ENCODE measurements at regions not wholly inside any gene's neighbourhood (a gene's known extent, or its start where the extent isn't known, plus 50 kb on each side); places are given as distances from the start of the nearest gene placed in this dataset.
"Not testable (repeated sequence)": the region's sequence is repeated elsewhere in the genome, so short reads cannot be mapped to it uniquely, and the experiment has no call there.

DNA sequence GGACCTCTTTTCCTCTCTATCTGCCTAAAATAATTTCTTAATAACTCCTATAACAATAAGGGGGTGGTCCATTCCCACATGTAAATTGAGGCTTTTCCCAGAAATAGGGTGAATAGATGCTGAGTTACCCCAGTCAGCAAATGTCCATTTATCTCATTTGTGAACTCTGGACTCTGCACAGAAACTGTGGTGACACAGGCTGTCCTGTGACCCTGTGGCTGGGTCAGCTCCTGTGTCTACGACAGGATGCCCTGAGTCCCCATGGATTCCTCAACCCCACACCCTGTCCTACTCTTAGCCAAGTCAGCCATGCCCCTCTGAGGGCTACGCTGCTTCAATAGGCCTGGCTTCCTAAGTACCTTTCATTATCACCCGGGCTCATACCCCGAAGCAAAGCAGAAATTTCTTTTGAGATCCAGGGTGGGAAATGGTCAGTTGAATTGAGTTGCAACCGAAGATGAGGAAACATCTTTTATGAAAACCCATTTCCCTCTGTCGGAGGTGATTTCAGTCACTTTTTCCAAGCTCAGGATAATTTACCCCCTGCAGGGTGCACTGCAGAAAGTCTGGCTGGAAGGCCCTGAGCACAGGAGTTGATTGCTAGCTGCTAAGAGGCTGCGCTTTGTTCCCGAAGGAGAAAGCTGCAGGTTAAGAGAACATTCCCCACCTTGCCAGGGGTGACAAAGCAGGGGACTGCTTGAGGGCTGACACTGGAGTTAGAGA lies 89.5 kb upstream of the PRSS12 start:
- H4K20me1 ChIP-seq (replicated peaks; ENCODE audit: insufficient read depth); H3K9me3 Mint-ChIP-seq; H3K27me3 Mint-ChIP-seq (ENCODE audit: insufficient read depth, low read depth, poor library complexity); H3K4me1 Mint-ChIP-seq; H2AFZ ChIP-seq; H3K9me2 ChIP-seq (ENCODE audit: insufficient read depth); H3K27ac ChIP-seq (ENCODE audit: low read depth); H3K4me2 ChIP-seq; H3F3A ChIP-seq (replicated peaks; ENCODE audit: low read depth); H3K27ac Mint-ChIP-seq; H3K36me3 Mint-ChIP-seq (ENCODE audit: low read depth); H3K4me3 ChIP-seq; H3K36me3 ChIP-seq (ENCODE audit: insufficient read depth); DNase-seq (ENCODE audit: low spot score); ATAC-seq; H3K79me2 ChIP-seq (replicated peaks; ENCODE audit: insufficient read depth); H3K4me1 ChIP-seq (ENCODE audit: insufficient read depth); H3K4me3 Mint-ChIP-seq; H3K27me3 ChIP-seq (ENCODE audit: insufficient read depth): not testable (repeated sequence)

DNA sequence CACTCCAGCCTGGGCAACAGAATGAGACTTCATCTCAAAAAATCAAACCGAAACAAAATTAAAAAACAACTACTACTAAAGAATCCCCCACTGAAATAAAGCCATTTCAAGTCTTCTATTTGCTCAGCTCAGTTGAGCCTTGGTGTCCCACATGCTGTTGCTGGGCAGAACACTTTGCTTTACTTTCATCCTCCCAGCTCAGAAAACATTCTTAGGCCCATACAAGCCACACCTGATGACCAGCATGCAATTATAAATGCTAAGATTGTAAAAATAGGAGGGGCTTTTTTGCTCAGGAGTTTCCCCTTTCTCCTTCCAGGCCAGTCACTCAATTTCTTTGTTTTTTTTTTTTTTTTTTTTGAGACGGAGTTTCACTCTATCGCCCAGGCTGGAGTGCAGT lies 94.6 kb upstream of the PRSS12 start:
- H2AFZ ChIP-seq; H3K36me3 Mint-ChIP-seq (ENCODE audit: low read depth); H3K27ac ChIP-seq (ENCODE audit: low read depth); H3K4me2 ChIP-seq; H3K27ac Mint-ChIP-seq; H3K4me1 ChIP-seq (ENCODE audit: insufficient read depth); ATAC-seq; H3K4me3 ChIP-seq; H3K9me2 ChIP-seq (ENCODE audit: insufficient read depth); H3K27me3 ChIP-seq (ENCODE audit: insufficient read depth); DNase-seq (ENCODE audit: low spot score); H3K27me3 Mint-ChIP-seq (ENCODE audit: insufficient read depth, low read depth, poor library complexity); H3K4me1 Mint-ChIP-seq; H3F3A ChIP-seq (replicated peaks; ENCODE audit: low read depth); H3K4me3 Mint-ChIP-seq; H4K20me1 ChIP-seq (replicated peaks; ENCODE audit: insufficient read depth); H3K79me2 ChIP-seq (replicated peaks; ENCODE audit: insufficient read depth); H3K9me3 Mint-ChIP-seq; H3K36me3 ChIP-seq (ENCODE audit: insufficient read depth): not testable (repeated sequence)

DNA sequence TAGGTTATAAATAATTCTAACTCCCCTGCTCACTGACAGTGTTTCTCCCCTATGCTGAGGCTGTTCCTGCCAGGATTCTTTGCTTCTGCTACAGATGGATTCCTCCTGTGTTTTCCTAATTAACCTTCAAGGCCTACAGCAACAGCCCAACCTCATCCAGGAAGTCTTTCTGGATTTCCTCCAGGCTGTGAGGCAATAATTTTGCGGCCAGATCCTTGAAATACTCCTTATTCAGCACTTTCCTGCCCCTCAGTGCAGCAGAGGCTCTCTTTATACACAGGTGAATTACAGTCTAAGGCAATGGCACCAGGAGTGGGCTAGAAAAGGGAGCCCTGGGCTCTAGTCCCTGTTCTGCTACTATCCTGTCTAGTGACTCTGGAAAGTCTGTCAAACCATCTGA lies 102.1 kb upstream of the PRSS12 start:
- not testable (repeated sequence) for H4K20me1 ChIP-seq (replicated peaks; ENCODE audit: insufficient read depth); H3K4me2 ChIP-seq; H3K9me2 ChIP-seq (ENCODE audit: insufficient read depth); H3K79me2 ChIP-seq (replicated peaks; ENCODE audit: insufficient read depth); H3K4me3 Mint-ChIP-seq; H3K27ac ChIP-seq (ENCODE audit: low read depth); H3K4me1 Mint-ChIP-seq; H2AFZ ChIP-seq; H3K9me3 Mint-ChIP-seq; ATAC-seq; H3K4me1 ChIP-seq (ENCODE audit: insufficient read depth); H3K36me3 Mint-ChIP-seq (ENCODE audit: low read depth); H3K4me3 ChIP-seq; H3K27ac Mint-ChIP-seq; H3K27me3 ChIP-seq (ENCODE audit: insufficient read depth); H3F3A ChIP-seq (replicated peaks; ENCODE audit: low read depth); H3K27me3 Mint-ChIP-seq (ENCODE audit: insufficient read depth, low read depth, poor library complexity); DNase-seq (ENCODE audit: low spot score); H3K36me3 ChIP-seq (ENCODE audit: insufficient read depth)

DNA sequence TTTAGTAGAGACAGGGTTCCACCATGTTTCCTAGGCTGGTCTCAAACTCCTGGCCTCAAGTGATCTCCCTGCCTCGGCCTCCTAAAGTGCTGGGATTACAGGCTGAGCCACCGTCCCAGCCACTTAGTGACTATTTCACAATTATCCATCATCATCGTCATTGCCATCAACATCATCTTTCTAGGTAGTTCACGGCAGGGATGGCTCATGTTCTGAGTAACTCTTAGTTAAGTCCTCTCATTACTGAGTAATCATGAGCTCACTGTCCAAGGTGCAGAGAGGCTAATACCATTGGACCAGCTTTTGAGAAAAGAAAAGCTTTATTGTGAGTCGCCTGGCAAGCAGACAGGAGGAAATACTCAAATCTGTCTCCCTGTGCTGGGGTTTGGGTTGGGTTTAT lies 108.6 kb upstream of the PRSS12 start:
- H3K27ac ChIP-seq (ENCODE audit: low read depth); H3K36me3 Mint-ChIP-seq (ENCODE audit: low read depth); H3K27me3 Mint-ChIP-seq (ENCODE audit: insufficient read depth, low read depth, poor library complexity); H2AFZ ChIP-seq; H3K9me2 ChIP-seq (ENCODE audit: insufficient read depth); H3K4me2 ChIP-seq; H3K9me3 Mint-ChIP-seq; H3K4me1 Mint-ChIP-seq; ATAC-seq; H3K4me1 ChIP-seq (ENCODE audit: insufficient read depth); H3K27me3 ChIP-seq (ENCODE audit: insufficient read depth); H3K36me3 ChIP-seq (ENCODE audit: insufficient read depth); H4K20me1 ChIP-seq (replicated peaks; ENCODE audit: insufficient read depth); H3K27ac Mint-ChIP-seq; H3K79me2 ChIP-seq (replicated peaks; ENCODE audit: insufficient read depth); H3F3A ChIP-seq (replicated peaks; ENCODE audit: low read depth); H3K4me3 ChIP-seq; H3K4me3 Mint-ChIP-seq; DNase-seq (ENCODE audit: low spot score): not testable (repeated sequence)

DNA sequence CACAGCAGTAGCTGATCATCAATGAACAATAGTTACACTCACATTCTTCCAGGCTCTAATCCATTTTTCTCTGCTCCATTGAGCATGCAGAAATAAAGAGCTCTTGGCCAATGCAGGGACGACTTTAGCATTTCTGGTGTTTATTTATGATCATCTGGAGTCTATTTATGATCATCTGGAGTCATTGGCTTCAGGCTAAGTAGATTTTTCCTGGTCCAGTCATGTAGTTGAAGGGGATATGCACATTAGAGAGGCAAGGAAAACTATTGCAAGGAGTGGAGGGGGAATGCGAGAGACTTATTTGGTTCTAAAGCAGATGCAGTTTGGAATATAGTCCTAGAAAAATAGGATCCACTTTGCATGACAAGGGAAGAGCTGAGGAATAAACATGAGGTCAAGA lies 113.0 kb upstream of the PRSS12 start:
- H3K36me3 ChIP-seq (ENCODE audit: insufficient read depth); H3K27ac Mint-ChIP-seq; H3K4me3 ChIP-seq; H3K79me2 ChIP-seq (replicated peaks; ENCODE audit: insufficient read depth); H3K4me3 Mint-ChIP-seq; H4K20me1 ChIP-seq (replicated peaks; ENCODE audit: insufficient read depth); H3K9me2 ChIP-seq (ENCODE audit: insufficient read depth); H3K9me3 Mint-ChIP-seq; H3K36me3 Mint-ChIP-seq (ENCODE audit: low read depth); H3K4me1 Mint-ChIP-seq; DNase-seq (ENCODE audit: low spot score); H3K27me3 ChIP-seq (ENCODE audit: insufficient read depth); H3K4me2 ChIP-seq; H3K4me1 ChIP-seq (ENCODE audit: insufficient read depth); H2AFZ ChIP-seq; H3K27me3 Mint-ChIP-seq (ENCODE audit: insufficient read depth, low read depth, poor library complexity); H3K27ac ChIP-seq (ENCODE audit: low read depth); ATAC-seq; H3F3A ChIP-seq (replicated peaks; ENCODE audit: low read depth): not testable (repeated sequence)

DNA sequence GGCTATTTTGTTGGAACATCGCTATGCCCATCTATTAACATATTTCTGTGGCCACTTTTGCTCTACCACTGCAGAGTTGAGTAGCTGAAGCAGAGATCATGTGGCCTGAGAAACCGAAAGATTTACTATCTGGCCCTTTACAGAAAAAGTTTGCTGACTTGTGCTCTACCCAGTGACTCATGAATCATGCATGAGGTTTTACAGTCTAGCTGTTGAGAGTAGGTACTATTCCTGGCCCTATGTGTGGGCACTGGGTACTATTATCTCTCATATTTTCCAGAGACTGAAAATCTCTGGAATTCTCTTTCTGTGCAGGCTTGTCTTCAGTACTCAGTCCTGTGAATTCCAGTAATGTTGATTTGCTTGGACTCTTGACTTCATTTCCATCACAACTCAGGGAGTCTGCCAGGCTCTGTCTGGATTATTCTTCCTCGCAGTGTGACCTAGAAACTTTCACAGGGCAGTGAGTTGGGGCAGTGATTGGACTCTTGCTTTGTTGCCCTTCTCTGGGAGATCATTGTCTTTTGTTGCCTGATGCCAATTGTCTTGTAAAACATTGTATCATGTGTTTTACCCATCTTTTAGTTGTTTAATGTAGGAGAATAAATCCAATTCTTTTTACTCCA lies 121.3 kb upstream of the PRSS12 start:
- H3K27ac Mint-ChIP-seq; H3K79me2 ChIP-seq (replicated peaks; ENCODE audit: insufficient read depth); H4K20me1 ChIP-seq (replicated peaks; ENCODE audit: insufficient read depth); H3K27me3 ChIP-seq (ENCODE audit: insufficient read depth); H3K4me3 Mint-ChIP-seq; H3K9me2 ChIP-seq (ENCODE audit: insufficient read depth); H3K36me3 Mint-ChIP-seq (ENCODE audit: low read depth); H3K4me3 ChIP-seq; ATAC-seq; H3K9me3 Mint-ChIP-seq; H3F3A ChIP-seq (replicated peaks; ENCODE audit: low read depth); H3K27me3 Mint-ChIP-seq (ENCODE audit: insufficient read depth, low read depth, poor library complexity); H3K36me3 ChIP-seq (ENCODE audit: insufficient read depth); H3K27ac ChIP-seq (ENCODE audit: low read depth); H3K4me2 ChIP-seq; H2AFZ ChIP-seq; H3K4me1 ChIP-seq (ENCODE audit: insufficient read depth); H3K4me1 Mint-ChIP-seq; DNase-seq (ENCODE audit: low spot score): not testable (repeated sequence)

DNA sequence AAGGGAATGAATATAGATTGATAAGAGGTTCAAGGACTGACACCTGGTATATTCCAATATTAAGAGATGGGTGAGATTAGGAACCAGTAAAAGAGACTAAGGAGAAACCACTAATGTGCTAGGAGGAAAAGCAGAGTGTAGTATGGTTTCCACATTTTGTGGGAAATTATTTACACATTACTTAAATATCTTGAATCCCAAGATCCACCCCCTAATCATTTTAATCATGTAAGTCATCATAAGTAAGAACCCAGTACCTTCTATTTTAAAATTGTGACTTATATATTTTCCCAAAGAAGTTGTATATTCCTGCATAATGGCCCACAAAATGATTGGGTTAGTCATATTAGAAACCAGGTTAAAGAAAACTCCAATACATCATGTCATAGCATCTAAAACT lies 122.0 kb upstream of the PRSS12 start:
- not testable (repeated sequence) for H3K27ac Mint-ChIP-seq; H3K27ac ChIP-seq (ENCODE audit: low read depth); H3K36me3 ChIP-seq (ENCODE audit: insufficient read depth); DNase-seq (ENCODE audit: low spot score); H3K4me2 ChIP-seq; H3K4me3 ChIP-seq; H3K4me1 ChIP-seq (ENCODE audit: insufficient read depth); H3K9me2 ChIP-seq (ENCODE audit: insufficient read depth); H3K79me2 ChIP-seq (replicated peaks; ENCODE audit: insufficient read depth); H3K36me3 Mint-ChIP-seq (ENCODE audit: low read depth); H3K27me3 Mint-ChIP-seq (ENCODE audit: insufficient read depth, low read depth, poor library complexity); H3K4me1 Mint-ChIP-seq; H3F3A ChIP-seq (replicated peaks; ENCODE audit: low read depth); H2AFZ ChIP-seq; H3K9me3 Mint-ChIP-seq; H3K4me3 Mint-ChIP-seq; H3K27me3 ChIP-seq (ENCODE audit: insufficient read depth); H4K20me1 ChIP-seq (replicated peaks; ENCODE audit: insufficient read depth); ATAC-seq

Measured in GM23338 (cell line).